ENCODE measurements at regions not wholly inside any gene's neighbourhood (a gene's known extent, or its start where the extent isn't known, plus 50 kb on each side); places are given as distances from the start of the nearest gene placed in this dataset.

DNA sequence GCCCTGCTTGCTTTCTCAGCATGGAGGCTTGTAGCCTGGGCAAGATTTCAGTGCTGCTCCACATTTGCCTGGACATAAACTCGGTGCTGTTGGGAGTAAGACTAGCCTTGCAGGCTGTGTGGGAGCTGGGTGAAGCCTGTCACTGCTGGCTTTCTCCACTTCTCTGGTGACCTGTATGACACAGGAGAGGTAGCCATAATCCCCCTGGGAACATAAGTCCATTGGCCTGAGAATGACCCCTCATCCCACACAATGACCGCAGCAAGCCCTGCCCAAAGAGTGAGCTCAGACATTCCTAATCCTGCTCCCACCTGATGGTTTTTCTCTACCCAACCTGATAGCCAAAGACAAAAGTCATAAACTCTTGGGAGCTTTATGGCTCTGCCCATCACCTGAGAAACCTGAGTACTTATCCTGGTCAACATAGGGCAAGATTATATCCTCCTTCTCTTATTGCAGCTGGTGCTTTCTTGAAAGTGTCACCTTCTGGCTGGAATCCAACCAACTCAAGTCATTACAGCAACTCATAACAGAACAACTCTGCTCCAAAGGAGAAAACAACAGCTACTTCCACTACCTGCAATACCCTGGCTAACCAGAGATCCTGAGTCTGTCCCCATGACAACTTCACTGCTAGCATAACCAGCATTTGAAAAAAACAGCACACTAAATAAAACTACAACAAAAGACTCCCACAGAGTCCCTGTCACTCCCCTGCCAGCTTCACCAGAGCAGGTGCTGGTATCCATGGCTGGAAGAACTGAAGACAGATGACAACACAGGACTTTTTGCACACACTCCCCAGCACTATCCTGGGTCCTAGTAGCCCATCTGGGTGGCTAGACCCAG is 834.4 kb upstream of the DDX18 start:
- TF ChIP-seq, protein P1, sequence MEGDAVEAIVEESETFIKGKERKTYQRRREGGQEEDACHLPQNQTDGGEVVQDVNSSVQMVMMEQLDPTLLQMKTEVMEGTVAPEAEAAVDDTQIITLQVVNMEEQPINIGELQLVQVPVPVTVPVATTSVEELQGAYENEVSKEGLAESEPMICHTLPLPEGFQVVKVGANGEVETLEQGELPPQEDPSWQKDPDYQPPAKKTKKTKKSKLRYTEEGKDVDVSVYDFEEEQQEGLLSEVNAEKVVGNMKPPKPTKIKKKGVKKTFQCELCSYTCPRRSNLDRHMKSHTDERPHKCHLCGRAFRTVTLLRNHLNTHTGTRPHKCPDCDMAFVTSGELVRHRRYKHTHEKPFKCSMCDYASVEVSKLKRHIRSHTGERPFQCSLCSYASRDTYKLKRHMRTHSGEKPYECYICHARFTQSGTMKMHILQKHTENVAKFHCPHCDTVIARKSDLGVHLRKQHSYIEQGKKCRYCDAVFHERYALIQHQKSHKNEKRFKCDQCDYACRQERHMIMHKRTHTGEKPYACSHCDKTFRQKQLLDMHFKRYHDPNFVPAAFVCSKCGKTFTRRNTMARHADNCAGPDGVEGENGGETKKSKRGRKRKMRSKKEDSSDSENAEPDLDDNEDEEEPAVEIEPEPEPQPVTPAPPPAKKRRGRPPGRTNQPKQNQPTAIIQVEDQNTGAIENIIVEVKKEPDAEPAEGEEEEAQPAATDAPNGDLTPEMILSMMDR (conservative IDR thresholded peaks at IDR 0.05; ENCODE audit: low read depth, low read length) = no peak
- TF ChIP-seq MXI1 (IDR thresholded peaks at IDR 0.05; ENCODE audit: borderline replicate concordance, low read depth, low read length) (no peak), CEBPB (IDR thresholded peaks at IDR 0.05; ENCODE audit: low read depth, low read length) (no peak), POLR2A (IDR thresholded peaks at IDR 0.05; ENCODE audit: low read depth, low read length) (no peak), FOS (IDR thresholded peaks at IDR 0.05; ENCODE audit: low read depth, low read length) (no peak)
- TF ChIP-seq, protein P2, sequence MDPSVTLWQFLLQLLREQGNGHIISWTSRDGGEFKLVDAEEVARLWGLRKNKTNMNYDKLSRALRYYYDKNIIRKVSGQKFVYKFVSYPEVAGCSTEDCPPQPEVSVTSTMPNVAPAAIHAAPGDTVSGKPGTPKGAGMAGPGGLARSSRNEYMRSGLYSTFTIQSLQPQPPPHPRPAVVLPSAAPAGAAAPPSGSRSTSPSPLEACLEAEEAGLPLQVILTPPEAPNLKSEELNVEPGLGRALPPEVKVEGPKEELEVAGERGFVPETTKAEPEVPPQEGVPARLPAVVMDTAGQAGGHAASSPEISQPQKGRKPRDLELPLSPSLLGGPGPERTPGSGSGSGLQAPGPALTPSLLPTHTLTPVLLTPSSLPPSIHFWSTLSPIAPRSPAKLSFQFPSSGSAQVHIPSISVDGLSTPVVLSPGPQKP (IDR thresholded peaks at IDR 0.05; ENCODE audit: borderline replicate concordance, low read depth, low read length) = no peak
